ENCODE measurements at regions not wholly inside any gene's neighbourhood (a gene's known extent, or its start where the extent isn't known, plus 50 kb on each side); places are given as distances from the start of the nearest gene placed in this dataset.
"Not testable (repeated sequence)": the region's sequence is repeated elsewhere in the genome, so short reads cannot be mapped to it uniquely, and the experiment has no call there.

- no peak for DNase-seq
Observed at GRCh38 chr1:157460381-157460780, 91.9 kb downstream of the FCRL5 start.

GRCh38 chr1:157457279-157457678 lies 95.0 kb downstream of the FCRL5 start:
- DNase-seq, result no peak

GRCh38 chr1:157455318-157455717 lies 97.0 kb downstream of the FCRL5 start:
- no peak for DNase-seq

GRCh38 chr1:157450106-157450505 lies 102.2 kb downstream of the FCRL5 start:
- no peak for DNase-seq

GRCh38 chr1:157448636-157449035 lies 103.7 kb downstream of the FCRL5 start:
- DNase-seq, result no peak

- not testable (repeated sequence) for DNase-seq
Observed at GRCh38 chr1:157446356-157446755, 106.0 kb downstream of the FCRL5 start.

- not testable (repeated sequence) for DNase-seq
Observed at GRCh38 chr1:157445616-157446140, 106.6 kb downstream of the FCRL5 start.

GRCh38 chr1:157442065-157442464 lies 110.2 kb downstream of the FCRL5 start:
- no peak for DNase-seq

GRCh38 chr1:157439302-157439954 lies 112.9 kb downstream of the FCRL5 start:
- no peak for DNase-seq

- no peak for DNase-seq
Observed at GRCh38 chr1:157438613-157439012, 113.7 kb downstream of the FCRL5 start.

- DNase-seq, result no peak
Observed at GRCh38 chr1:157438146-157438545, 114.2 kb downstream of the FCRL5 start.

- DNase-seq, result no peak
Observed at GRCh38 chr1:157437296-157437695, 115.0 kb downstream of the FCRL5 start.

GRCh38 chr1:157431751-157432150 lies 120.6 kb downstream of the FCRL5 start:
- DNase-seq, result no peak

- no peak for DNase-seq
Observed at GRCh38 chr1:157429601-157430240, 122.6 kb downstream of the FCRL5 start.

- not testable (repeated sequence) for DNase-seq
Observed at GRCh38 chr1:157423764-157424163, 128.6 kb downstream of the FCRL5 start.

- DNase-seq, result no peak
Observed at GRCh38 chr1:157419845-157420542, 132.3 kb downstream of the FCRL5 start.

GRCh38 chr1:157418659-157419058 lies 133.7 kb downstream of the FCRL5 start:
- no peak for DNase-seq

- DNase-seq, result no peak
Observed at GRCh38 chr1:157418231-157418630, 134.1 kb downstream of the FCRL5 start.

GRCh38 chr1:157415661-157416060 lies 136.7 kb downstream of the FCRL5 start:
- DNase-seq, result no peak

GRCh38 chr1:157412308-157412707 lies 140.0 kb downstream of the FCRL5 start:
- no peak for DNase-seq

- DNase-seq, result no peak
Observed at GRCh38 chr1:157411769-157412168, 140.5 kb downstream of the FCRL5 start.

- DNase-seq, result no peak
Observed at GRCh38 chr1:157411064-157411463, 141.3 kb downstream of the FCRL5 start.

- no peak for DNase-seq
Observed at GRCh38 chr1:157410457-157410856, 141.9 kb downstream of the FCRL5 start.

GRCh38 chr1:157409927-157410326 lies 142.4 kb downstream of the FCRL5 start:
- DNase-seq, result no peak

All from stimulated activated CD4-positive, alpha-beta T cell treated with anti-CD3 and anti-CD28 coated beads, Interleukin-15, amount 100 ng/mL, for 24 hours (primary cell).